ENCODE measurements at regions not wholly inside any gene's neighbourhood (a gene's known extent, or its start where the extent isn't known, plus 50 kb on each side); places are given as distances from the start of the nearest gene placed in this dataset.
A peak's percentile ranks its signal among the peaks of the same experiment; 100 is the strongest.
"Not testable (repeated sequence)": the region's sequence is repeated elsewhere in the genome, so short reads cannot be mapped to it uniquely, and the experiment has no call there.

DNA sequence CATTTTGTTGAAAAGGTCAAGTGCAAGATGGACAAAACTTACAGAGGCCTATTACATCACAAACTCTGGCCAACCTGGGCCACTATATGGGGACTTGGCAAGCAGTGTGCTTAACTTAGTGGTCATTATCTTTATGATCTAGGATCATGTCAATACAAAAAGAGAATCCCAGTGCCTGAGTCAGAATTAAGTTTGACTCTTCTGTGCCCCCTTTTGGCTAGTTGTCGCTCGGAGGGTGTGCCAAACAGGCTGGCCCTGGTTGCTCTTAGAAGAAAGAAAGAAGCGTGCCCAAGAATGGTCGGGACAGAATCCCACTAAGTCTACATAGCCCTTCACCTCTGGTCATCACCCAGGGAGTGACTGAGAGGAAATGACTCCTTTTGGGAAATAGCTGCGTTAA, 100.1 kb downstream of the EIF4E start:
- no peak for DNase-seq (ENCODE audit: low spot score)

- no peak for DNase-seq (ENCODE audit: low spot score)
Measured at GRCh38 chr4:98827661-98828060, 101.3 kb downstream of the EIF4E start.

- no peak for DNase-seq (ENCODE audit: low spot score)
Measured at GRCh38 chr4:98822144-98822543, 106.8 kb downstream of the EIF4E start.

DNA sequence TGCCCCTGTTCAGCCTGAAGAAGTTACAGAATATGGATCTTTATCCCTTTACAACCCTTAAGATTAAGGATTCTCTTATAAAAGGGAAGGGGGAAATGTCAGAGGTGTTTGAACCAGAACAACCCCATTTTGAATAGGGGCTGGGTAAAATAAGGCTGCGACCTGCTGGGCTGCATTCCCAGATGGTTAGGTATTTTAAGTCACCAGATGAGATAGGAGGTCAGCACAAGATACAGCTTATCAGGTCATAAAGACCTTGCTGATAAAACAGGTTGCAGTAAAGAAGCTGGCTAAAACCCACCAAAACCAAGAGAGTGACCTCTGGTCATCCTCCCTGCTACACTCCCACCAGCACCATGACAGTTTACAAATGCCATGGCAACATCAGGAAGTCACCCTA, 110.8 kb downstream of the EIF4E start:
- DNase-seq (ENCODE audit: low spot score): not testable (repeated sequence)

- DNase-seq (ENCODE audit: low spot score): no peak
Measured at GRCh38 chr4:98816816-98817215, 112.1 kb downstream of the EIF4E start.

GRCh38 chr4:98816386-98816785, 112.5 kb downstream of the EIF4E start:
- DNase-seq (ENCODE audit: low spot score): no peak

GRCh38 chr4:98804403-98804802, 124.5 kb downstream of the EIF4E start:
- DNase-seq (ENCODE audit: low spot score): no peak

DNA sequence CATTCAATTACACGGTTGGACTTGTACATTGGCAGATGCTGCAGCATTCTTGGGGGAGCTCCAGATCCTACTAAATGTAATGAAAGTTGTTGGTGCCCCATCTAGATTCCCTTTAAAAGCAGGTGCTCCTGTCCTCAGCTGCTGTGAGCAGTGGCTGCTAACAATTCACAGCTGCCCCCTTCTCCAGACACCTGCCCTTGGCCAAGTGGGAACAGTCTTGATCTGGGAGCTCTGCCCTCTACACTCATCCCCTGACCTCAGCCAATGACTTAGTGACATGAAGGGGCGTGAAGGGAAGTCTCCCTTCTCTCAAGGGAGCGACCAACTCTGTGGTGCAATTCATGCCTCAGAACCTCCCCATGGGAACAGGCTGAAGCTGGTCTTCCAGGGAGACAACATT, 125.7 kb downstream of the EIF4E start:
- no peak for DNase-seq (ENCODE audit: low spot score)

GRCh38 chr4:98802770-98803198, 126.1 kb downstream of the EIF4E start:
- no peak for DNase-seq (ENCODE audit: low spot score)

GRCh38 chr4:98801259-98801725, 127.6 kb downstream of the EIF4E start:
- DNase-seq (ENCODE audit: low spot score): no peak

DNA sequence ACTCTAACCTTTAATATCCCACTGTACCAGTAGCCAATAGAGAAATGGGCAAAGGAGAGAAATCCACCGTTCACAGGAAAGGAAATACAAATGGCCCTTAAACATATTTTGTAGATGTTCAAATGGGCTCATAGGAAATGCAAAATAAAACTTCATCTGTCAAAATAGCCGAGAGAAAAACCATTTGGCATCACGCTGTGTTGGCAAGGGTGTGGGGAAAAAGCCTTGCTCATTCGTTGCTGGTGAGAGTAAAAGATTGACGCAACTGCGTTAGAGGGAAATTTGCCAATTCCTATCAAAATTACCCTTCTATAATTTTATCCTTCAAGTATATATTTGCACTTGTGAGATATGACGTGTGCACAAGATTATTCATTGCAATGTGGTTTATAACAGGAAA, 131.9 kb downstream of the EIF4E start:
- no peak for DNase-seq (ENCODE audit: low spot score)

DNA sequence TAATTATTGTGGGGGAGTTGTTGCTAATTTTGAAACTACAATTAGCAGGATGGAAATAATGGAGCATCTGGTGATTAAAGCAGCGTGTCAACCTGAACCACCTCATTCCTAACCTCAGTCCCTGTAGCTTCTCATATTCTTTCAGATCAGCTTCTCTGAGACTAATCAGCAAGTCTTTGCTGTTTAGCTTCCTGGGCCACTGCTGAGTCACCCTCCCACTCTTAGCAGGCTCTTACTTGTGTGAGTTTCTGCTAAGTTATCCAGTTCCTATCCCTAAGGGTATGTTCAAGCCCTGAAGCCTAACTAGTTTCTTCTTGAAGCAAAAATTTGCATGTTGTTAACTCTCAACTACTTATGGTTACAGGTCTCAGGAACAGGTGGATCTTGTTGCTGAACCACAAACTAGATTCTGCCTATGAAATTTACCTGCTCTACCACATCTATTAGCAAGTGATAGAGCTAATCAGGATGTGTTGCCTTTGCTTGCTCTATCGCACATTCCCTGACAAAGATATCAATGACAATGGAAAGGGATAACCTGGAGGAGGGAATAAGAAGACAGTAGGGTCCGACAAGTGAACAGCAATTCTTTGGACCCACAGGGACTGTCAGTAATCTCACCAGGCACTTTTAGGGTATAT, 134.2 kb downstream of the EIF4E start:
- no peak for DNase-seq (ENCODE audit: low spot score)

DNA sequence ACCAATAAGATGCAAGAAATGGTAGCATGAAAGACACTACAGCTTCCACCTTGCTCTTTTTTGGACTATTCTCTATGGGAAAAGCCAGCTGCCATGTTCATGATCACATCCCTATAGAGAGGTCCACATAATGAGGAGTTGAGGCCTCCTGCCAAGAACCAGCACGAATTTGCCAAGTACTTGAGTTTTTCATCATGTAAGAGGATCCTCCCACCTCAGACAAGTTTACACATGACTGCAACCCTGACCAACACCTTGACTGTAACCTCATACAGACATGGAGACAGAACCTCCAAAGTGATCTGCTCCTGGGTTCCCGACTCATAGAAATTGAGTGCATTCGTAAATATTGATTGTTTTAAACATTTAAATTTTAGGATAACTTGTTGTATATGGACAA, 135.2 kb upstream of the TSPAN5 start:
- no peak for DNase-seq (ENCODE audit: low spot score)

GRCh38 chr4:98786866-98787265, 128.5 kb upstream of the TSPAN5 start:
- peak; percentile 26 for DNase-seq (ENCODE audit: low spot score)

GRCh38 chr4:98784947-98785706, 126.7 kb upstream of the TSPAN5 start:
- no peak for DNase-seq (ENCODE audit: low spot score)

GRCh38 chr4:98781641-98782357, 123.4 kb upstream of the TSPAN5 start:
- DNase-seq (ENCODE audit: low spot score): no peak

GRCh38 chr4:98780926-98781325, 122.5 kb upstream of the TSPAN5 start:
- DNase-seq (ENCODE audit: low spot score): no peak

DNA sequence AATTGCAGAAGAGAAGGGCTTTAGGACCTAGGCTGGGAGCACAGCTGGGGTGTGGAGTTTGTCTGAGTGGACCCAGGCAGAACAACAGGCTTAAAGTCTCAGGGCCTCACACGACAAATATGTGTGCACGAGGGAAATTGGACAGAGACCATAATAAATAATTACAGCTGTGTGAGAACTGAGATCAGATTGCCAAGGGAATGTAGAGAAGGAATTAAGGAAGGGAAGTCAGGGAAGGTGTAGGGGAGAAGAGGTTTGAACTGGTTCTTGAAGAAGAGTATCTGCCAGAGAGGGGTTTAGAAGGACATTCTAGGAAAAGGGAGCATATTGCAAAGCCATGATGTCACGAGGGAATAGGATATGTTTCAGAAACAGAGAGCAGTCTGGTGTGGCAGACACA, 120.7 kb upstream of the TSPAN5 start:
- DNase-seq (ENCODE audit: low spot score): no peak

DNA sequence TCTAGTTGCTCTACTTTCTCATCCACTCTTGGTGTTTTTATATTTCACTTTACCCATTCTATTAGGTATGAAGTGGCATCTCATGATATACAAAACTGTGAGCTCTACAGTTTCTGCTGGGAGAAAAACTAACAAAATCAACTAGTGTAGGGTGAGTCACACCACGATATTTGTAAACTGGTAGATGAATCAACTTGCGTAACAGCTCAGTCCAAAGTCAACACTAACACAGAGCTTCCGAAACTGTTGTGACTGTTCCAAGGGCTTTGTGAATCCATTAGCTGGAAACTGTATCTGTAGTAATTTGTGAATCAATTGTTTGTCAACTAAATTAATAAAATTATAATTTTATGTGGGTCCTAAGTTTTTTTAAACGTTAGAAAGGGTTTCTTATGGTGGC, 119.8 kb upstream of the TSPAN5 start:
- peak; percentile 85 for DNase-seq (ENCODE audit: low spot score)

DNA sequence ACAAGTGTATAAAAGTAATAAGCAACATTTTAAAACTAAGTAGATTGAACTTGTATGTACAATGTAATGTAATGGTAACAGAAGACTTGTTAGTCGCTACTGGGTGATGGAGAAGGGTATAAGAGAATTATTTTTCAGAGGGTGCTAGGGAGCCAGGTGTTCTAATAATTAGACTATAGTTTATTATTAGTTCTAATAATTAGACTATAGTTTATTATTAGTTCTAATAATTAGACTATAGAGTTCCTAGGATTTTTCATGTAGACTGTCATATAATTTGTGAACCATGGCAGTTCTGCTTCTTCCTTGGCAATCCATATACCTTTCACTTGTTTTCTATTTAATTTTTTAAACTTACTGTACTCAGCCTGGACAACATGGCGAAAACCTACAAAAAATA, 117.3 kb upstream of the TSPAN5 start:
- DNase-seq (ENCODE audit: low spot score): no peak

DNA sequence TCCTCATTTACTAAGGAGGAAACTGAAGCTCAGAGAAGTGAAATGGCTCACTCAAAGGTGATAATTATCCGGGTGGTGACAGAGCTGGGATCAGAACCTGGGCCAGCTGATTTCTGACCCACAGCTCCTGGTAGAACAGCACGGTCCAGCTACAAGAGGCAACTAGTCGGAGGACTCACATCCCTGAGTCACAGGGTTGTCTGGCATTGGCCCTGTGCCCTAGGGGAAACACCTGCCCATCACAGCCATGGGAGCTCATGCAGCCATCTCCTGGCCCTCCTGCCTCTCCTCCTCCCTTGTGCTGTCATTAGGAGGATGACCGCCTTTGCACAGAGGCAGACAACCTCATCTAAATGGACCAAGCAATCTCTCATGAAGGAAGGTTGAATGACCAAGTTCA, 115.2 kb upstream of the TSPAN5 start:
- no peak for DNase-seq (ENCODE audit: low spot score)

- no peak for DNase-seq (ENCODE audit: low spot score)
Measured at GRCh38 chr4:98771959-98772632, 113.7 kb upstream of the TSPAN5 start.

Data from H4 (cell line).